K562 (cell line): ENCODE measurements at regions not wholly inside any gene's neighbourhood (a gene's known extent, or its start where the extent isn't known, plus 50 kb on each side); places are given as distances from the start of the nearest gene placed in this dataset.

Experiments used
- ATAC-seq: fragments of 200-7000 bp; cut with Tn5 transposase; 3 replicates; pipeline ENCODE4 v1.9.1; 2020; ENCODE audit warnings: moderate library complexity
- BruUV-seq: library from RNA; stranded (reverse); fragments of 400-500 nt; replicated peaks from 2 replicates; lab custom pipeline; 2021; lab: Mats Ljungman, UMichigan
- CTCF ChIA-PET: fragments of 300-600 bp; formaldehyde crosslinking; extraction: SDS; loops from one replicate; lab custom pipeline; 2021; ENCODE audit warnings: low intra/inter-chr PET ratio; lab: Yijun Ruan, JAX
- POLR2A ChIA-PET: fragments of 300-600, 350-650 bp; sonication (Branson Sonifier 250); formaldehyde crosslinking; extraction: SDS; loops from one replicate; lab custom pipeline; 2021; ENCODE audit warnings: antibody characterized with exemption, inconsistent platforms; lab: Yijun Ruan, JAX
- DNase-seq, 4 experiments: peaks; one replicate each; pipeline versions ENCODE4 v3.0.0 to v3.0.0-alpha.2; 2011 to 2018; ENCODE audit warnings: low spot score in 3 of 4, mixed read lengths in 3 of 4; ENCODE audit errors: extremely low read depth in 1 of 4
- FAIRE-seq: peaks from 2 replicates; lab custom pipeline; 2011; peaks lifted over from hg19 to GRCh38; lab: Jason Lieb, UNC
- H2AFZ ChIP-seq: 2 replicates; pipeline ENCODE4 v1.6.0; 2011; ENCODE audit warnings: low read depth, low read length, control low read depth, inconsistent platforms
- H3K27ac ChIP-seq: fragments of 200-600 bp; 3 replicates; pipeline ENCODE4 v1.8.0; 2011; ENCODE audit warnings: low read depth, mild to moderate bottlenecking, control low read depth, inconsistent platforms, low read length, moderate library complexity, mixed read lengths; ENCODE audit errors: extremely low read depth
- H3K27me3 ChIP-seq, 2 experiments: fragments of 300-600 bp in 1 of 2; 2 replicates in 1 of 2; 3 replicates in 1 of 2; pipeline versions ENCODE4 v1.6.0 to v1.8.0; 2011; ENCODE audit warnings: inconsistent platforms in 2 of 2, low read length in 2 of 2, mild to moderate bottlenecking in 1 of 2, mixed read lengths in 1 of 2, moderate library complexity in 1 of 2; ENCODE audit not compliant: control insufficient read depth in 2 of 2, insufficient read depth in 2 of 2
- H3K36me3 ChIP-seq: fragments of 300-600 bp; 3 replicates; pipeline ENCODE4 v1.8.0; 2011; ENCODE audit warnings: mild to moderate bottlenecking, low read length, inconsistent platforms; ENCODE audit not compliant: control insufficient read depth, insufficient read depth
- H3K4me1 ChIP-seq, 2 experiments: fragments of 200-600 bp in 1 of 2; replicated peaks in 1 of 2; 2 replicates in 1 of 2; 3 replicates in 1 of 2; pipeline versions ENCODE4 v1.5.1 to v1.8.0; 2011; ENCODE audit warnings: inconsistent platforms in 2 of 2, low read length in 2 of 2, mild to moderate bottlenecking in 1 of 2, mixed read lengths in 1 of 2, moderate library complexity in 1 of 2; ENCODE audit not compliant: control insufficient read depth in 2 of 2, insufficient read depth in 2 of 2
- H3K4me2 ChIP-seq: 2 replicates; pipeline ENCODE4 v1.6.1; 2011; ENCODE audit warnings: low read length, control low read depth, inconsistent platforms, mixed read lengths; ENCODE audit not compliant: insufficient read depth
- H3K4me3 ChIP-seq: fragments of 200-600 bp; sonication (generic), shearing (Covaris generic); 2 replicates; pipeline ENCODE4 v1.5.1; 2016; ENCODE audit warnings: control low read depth, inconsistent platforms
- H3K79me2 ChIP-seq: fragments of 200-600 bp; 3 replicates; pipeline ENCODE4 v1.8.0; 2011; ENCODE audit warnings: low read length, inconsistent platforms; ENCODE audit not compliant: control insufficient read depth, insufficient read depth
- H3K9ac ChIP-seq, 2 experiments: 2 replicates each; pipeline versions ENCODE4 v1.6.0 to v1.6.1; 2011; ENCODE audit warnings: low read depth in 2 of 2, low read length in 2 of 2, control low read depth in 1 of 2, inconsistent platforms in 1 of 2, mild to moderate bottlenecking in 1 of 2, mixed read lengths in 1 of 2; ENCODE audit not compliant: insufficient read depth in 1 of 2
- H3K9me1 ChIP-seq: one replicate; pipeline ENCODE4 v1.6.0; 2011; ENCODE audit warnings: inconsistent platforms, mild to moderate bottlenecking, low read length, moderate library complexity; ENCODE audit not compliant: control insufficient read depth, insufficient read depth
- H3K9me3 ChIP-seq: replicated peaks from 2 replicates; pipeline ENCODE4 v1.5.1; 2011; ENCODE audit warnings: low read depth, low read length, inconsistent platforms; ENCODE audit not compliant: control insufficient read depth, insufficient read depth
- H4K20me1 ChIP-seq: replicated peaks from 2 replicates; pipeline ENCODE4 v1.6.1; 2011; ENCODE audit warnings: low read length, inconsistent platforms, mixed read lengths; ENCODE audit not compliant: control insufficient read depth, insufficient read depth
- EP400 ChIP-seq: fragments of 450-650 bp; IDR thresholded peaks from 2 replicates; pipeline ENCODE4 v1.6.1; 2017; ENCODE audit warnings: antibody characterized with exemption, mild to moderate bottlenecking, moderate library complexity
- GATA2 ChIP-seq: sonication (generic); formaldehyde crosslinking; IDR thresholded peaks from 2 replicates; pipeline ENCODE4 v1.4.0; 2020; ENCODE audit warnings: mild to moderate bottlenecking, missing genetic modification reagents
- NKRF ChIP-seq: fragments of 450-650 bp; IDR thresholded peaks from 2 replicates; pipeline ENCODE4 v1.6.1; 2016; ENCODE audit warnings: borderline replicate concordance
- ZBTB5 ChIP-seq: fragments of 450-650 bp; IDR thresholded peaks from 2 replicates; pipeline ENCODE4 v1.6.1; 2017; ENCODE audit warnings: antibody characterized with exemption
- whole genome bisulfite sequencing: fragments of 100-300 bp; shearing (Covaris generic); methylation state at CpG from one replicate; pipeline ENCODE4 v1.1.6; 2016; ENCODE audit warnings: low coverage, mixed read lengths; ENCODE audit not compliant: insufficient coverage; ENCODE audit errors: missing lambda C conversion rate; 5-methylcytosine and 5-hydroxymethylcytosine counted together
- in situ Hi-C: fragments of 300-500 bp; cut with MboI; formaldehyde crosslinking; loops from 4 replicates; pipeline ENCODE4 v1.15.0; 2018; ENCODE audit warnings: inconsistent platforms, mixed read lengths
- intact Hi-C: fragments of 100-400 bp; cut with micrococcal nuclease; formaldehyde crosslinking; loops from 2 replicates; pipeline ENCODE4 v1.14.2; 2022

GRCh38 chr22:48895831-48896765 lies 931.6 kb downstream of the BRD1 start (continued):
- TF ChIP-seq NKRF (no peak), GATA2 (no peak), ZBTB5 (no peak)

- Histone ChIP-seq H2AFZ (no peak overlapping the region), H3K79me2 (no peaks in the 10 kb centered on the region), H3K4me1 (no peaks in the 10 kb centered on the region; a peak in 1 of 5 replicates), H4K20me1 (no peaks in the 10 kb centered on the region; the same call in 1 of the 2 replicates), H3K9ac (no peak overlapping the region), H3K27me3 (peaks cover 0 to 16% of the 10 kb centered on the region in 2 experiments; a peak in 2 of 5 replicates), H3K9me3 (no peaks in the 10 kb centered on the region), H3K27ac (no peak overlapping the region), H3K4me2 (no peak overlapping the region), H3K4me3 (no peak overlapping the region), H3K9me1 (no peaks in the 10 kb centered on the region), H3K36me3 (no peaks in the 10 kb centered on the region)
- 0% methylated on average over 4 of the region's 9 CpGs for WGBS
- BruUV-seq: no TSS peak
- CTCF ChIA-PET: no interaction called here
- no peak for FAIRE-seq
- no peak for ATAC-seq
- TF ChIP-seq EP400: no peak
- intact Hi-C loops (no loop called here), in situ Hi-C loops (no loop called here)
- POLR2A ChIA-PET: no interaction called here
- no peak for DNase-seq
These were observed 932.3 kb downstream of the BRD1 start for GRCh38 chr22:48895336-48895735.
